Glutamatergic neuron (in vitro differentiated cells): ENCODE measurements at regions not wholly inside any gene's neighbourhood (a gene's known extent, or its start where the extent isn't known, plus 50 kb on each side); places are given as distances from the start of the nearest gene placed in this dataset.

Experiments used
- DNase-seq: peaks from one replicate; pipeline ENCODE4 v3.0.0; 2022
- H3K27ac Mint-ChIP-seq: one replicate; pipeline ENCODE4 v1.8.0; 2020; ENCODE audit warnings: mild to moderate bottlenecking, mixed read lengths, inconsistent platforms; ENCODE audit not compliant: unreplicated experiment
- H3K27me3 Mint-ChIP-seq: one replicate; pipeline ENCODE4 v1.8.0; 2020; ENCODE audit warnings: mild to moderate bottlenecking, moderate library complexity, mixed read lengths, inconsistent platforms; ENCODE audit not compliant: unreplicated experiment
- H3K36me3 Mint-ChIP-seq: one replicate; pipeline ENCODE4 v1.8.0; 2020; ENCODE audit warnings: mild to moderate bottlenecking, mixed read lengths, inconsistent platforms; ENCODE audit not compliant: unreplicated experiment
- H3K4me1 Mint-ChIP-seq: one replicate; pipeline ENCODE4 v1.8.0; 2020; ENCODE audit warnings: mild to moderate bottlenecking, low read depth, mixed read lengths, inconsistent platforms; ENCODE audit not compliant: unreplicated experiment
- H3K4me3 Mint-ChIP-seq: one replicate; pipeline ENCODE4 v1.8.0; 2020; ENCODE audit warnings: mild to moderate bottlenecking, mixed read lengths, inconsistent platforms; ENCODE audit not compliant: unreplicated experiment
- H3K9me3 Mint-ChIP-seq: one replicate; pipeline ENCODE4 v1.8.0; 2020; ENCODE audit warnings: mild to moderate bottlenecking, moderate library complexity, mixed read lengths, inconsistent platforms; ENCODE audit not compliant: unreplicated experiment
- TF ChIP-seq, protein P1 (sequence below): fragments of 200-600 bp; sonication (generic); IDR thresholded peaks from one replicate; pipeline ENCODE4 v1.5.0; 2021; ENCODE audit not compliant: partially characterized antibody, unreplicated experiment

DNA sequence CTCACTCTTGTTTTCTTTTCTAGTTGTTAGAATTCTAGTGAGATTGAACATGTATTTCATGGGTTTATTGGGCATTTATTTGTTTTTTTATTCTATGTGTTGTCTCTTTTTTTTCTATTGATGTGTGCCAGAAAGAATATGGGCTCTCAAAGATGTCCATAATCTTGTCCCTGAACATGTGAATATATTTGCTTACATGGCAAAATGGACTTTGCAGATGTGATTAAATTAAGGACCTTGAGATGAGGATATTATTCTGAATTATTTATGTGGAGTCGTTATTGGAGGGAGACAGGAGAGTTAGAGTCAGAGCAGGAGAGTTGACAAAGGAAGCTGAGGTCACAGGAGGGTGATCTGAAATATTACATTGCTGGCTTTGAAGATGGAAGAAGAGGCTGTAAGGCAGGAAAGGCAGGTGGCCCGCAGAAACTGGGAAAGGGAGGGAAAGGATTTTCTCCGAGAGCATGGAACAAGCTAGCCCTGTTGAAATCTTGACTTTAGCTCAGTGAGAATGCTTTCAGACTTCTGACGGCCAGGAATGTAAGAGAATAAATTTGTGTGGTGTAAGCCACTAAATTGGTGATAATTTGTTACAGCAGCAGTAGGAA lies 82.8 kb downstream of the NABP1 start:
- H3K4me1 Mint-ChIP-seq = peaks cover 7% of the 10 kb centered on the region
- H3K27ac Mint-ChIP-seq = no peak overlapping the region
- TF ChIP-seq, protein P1, sequence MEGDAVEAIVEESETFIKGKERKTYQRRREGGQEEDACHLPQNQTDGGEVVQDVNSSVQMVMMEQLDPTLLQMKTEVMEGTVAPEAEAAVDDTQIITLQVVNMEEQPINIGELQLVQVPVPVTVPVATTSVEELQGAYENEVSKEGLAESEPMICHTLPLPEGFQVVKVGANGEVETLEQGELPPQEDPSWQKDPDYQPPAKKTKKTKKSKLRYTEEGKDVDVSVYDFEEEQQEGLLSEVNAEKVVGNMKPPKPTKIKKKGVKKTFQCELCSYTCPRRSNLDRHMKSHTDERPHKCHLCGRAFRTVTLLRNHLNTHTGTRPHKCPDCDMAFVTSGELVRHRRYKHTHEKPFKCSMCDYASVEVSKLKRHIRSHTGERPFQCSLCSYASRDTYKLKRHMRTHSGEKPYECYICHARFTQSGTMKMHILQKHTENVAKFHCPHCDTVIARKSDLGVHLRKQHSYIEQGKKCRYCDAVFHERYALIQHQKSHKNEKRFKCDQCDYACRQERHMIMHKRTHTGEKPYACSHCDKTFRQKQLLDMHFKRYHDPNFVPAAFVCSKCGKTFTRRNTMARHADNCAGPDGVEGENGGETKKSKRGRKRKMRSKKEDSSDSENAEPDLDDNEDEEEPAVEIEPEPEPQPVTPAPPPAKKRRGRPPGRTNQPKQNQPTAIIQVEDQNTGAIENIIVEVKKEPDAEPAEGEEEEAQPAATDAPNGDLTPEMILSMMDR = no peak
- H3K4me3 Mint-ChIP-seq = no peak overlapping the region
- no peaks in the 10 kb centered on the region for H3K36me3 Mint-ChIP-seq
- H3K27me3 Mint-ChIP-seq = no peaks in the 10 kb centered on the region
- H3K9me3 Mint-ChIP-seq = no peaks in the 10 kb centered on the region
- DNase-seq = no peak

DNA sequence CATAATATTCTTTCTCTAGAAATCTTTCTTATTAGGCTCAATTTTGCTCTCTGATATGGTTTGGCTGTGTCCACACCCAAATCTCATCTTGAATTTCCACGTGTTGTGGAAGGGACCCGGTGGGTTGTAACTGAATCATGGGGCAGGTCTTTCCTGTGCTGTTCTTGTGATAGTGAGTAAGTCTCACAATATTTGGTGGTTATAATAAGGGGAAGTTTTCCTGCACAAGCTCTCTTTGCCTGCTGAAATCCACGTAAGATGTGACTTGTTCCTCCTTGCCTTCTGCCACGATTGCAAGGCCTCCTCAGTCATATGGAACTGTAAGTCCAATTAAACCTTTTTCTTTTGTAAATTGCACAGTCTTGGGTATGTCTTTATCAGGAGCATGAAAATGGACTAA lies 73.8 kb downstream of the CAVIN2 start:
- no peak overlapping the region for H3K27ac Mint-ChIP-seq
- TF ChIP-seq, protein P1 = no peak
- no peak overlapping the region for H3K4me3 Mint-ChIP-seq
- peaks cover 19% of the 10 kb centered on the region for H3K36me3 Mint-ChIP-seq
- no peak for DNase-seq
- H3K9me3 Mint-ChIP-seq = peaks cover 3% of the 10 kb centered on the region
- H3K27me3 Mint-ChIP-seq = no peaks in the 10 kb centered on the region
- no peaks in the 10 kb centered on the region for H3K4me1 Mint-ChIP-seq

DNA sequence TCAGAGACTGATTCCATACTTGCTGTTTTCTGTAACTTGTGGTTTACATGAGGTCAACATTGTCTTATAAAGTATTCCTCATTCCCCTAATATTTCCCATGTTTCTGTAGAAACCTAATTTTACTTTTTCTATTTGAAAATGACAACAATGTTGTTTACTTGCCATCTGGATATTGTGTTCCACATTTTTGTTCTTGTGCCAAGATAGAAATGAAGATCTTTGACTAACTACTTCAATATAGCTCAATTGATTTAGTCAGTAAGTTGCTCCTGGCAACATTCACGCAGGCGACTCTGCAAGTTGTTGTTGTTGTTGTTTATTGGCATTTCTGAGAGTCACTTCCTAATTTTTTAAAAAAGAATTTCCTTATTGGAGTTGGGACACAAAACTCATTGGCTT lies 69.5 kb downstream of the CAVIN2 start:
- no peaks in the 10 kb centered on the region for H3K9me3 Mint-ChIP-seq
- no peaks in the 10 kb centered on the region for H3K27me3 Mint-ChIP-seq
- no peak overlapping the region for H3K27ac Mint-ChIP-seq
- no peaks in the 10 kb centered on the region for H3K4me1 Mint-ChIP-seq
- no peak for DNase-seq
- no peak overlapping the region for H3K4me3 Mint-ChIP-seq
- peaks cover 12% of the 10 kb centered on the region for H3K36me3 Mint-ChIP-seq
- TF ChIP-seq, protein P1 = no peak

DNA sequence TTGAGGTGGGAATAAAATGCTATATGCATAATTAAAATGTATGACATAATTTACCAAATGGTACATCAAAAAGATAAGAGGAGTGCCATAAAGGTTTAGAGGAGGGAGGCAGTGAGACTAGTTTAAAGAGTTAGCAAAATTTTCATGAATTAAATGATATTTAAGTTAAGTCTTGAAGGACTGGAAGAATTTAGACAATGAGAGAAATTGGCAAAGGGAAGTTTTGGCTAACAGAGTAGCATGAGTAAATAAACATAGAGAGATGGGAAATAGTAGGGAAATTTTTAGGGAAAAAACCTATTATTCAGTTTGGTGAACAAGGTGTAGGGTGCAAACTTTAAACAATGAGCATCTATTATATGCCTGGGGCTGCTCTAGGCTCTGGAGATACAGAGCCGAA lies 68.8 kb downstream of the CAVIN2 start:
- Mint-ChIP-seq H3K9me3 (no peaks in the 10 kb centered on the region), H3K27ac (no peak overlapping the region), H3K27me3 (no peaks in the 10 kb centered on the region), H3K4me3 (no peak overlapping the region), H3K4me1 (no peaks in the 10 kb centered on the region), H3K36me3 (peaks cover 11% of the 10 kb centered on the region)
- no peak for DNase-seq
- TF ChIP-seq, protein P1 = no peak

DNA sequence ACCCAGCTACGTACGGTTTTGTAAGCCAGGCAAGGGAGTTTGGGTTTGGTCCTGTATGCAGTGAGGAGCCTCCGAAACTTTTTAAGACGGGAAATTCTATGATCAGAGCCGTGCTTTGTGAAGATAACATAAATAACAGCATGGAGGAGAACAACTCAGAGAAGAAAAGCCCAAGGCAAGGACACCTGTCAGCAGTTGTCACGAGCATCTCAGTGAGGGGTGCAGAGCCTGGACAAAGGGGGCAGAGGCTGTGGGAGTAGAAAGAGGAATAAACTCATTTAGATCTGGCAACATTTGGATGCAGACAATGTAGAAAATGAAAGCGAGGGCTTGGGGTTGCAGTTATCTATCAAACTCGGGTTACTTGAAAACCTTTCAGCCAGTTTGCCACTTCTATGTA lies 64.5 kb downstream of the CAVIN2 start:
- TF ChIP-seq, protein P1 = no peak
- Mint-ChIP-seq H3K27me3 (no peaks in the 10 kb centered on the region), H3K36me3 (no peaks in the 10 kb centered on the region), H3K4me3 (no peak overlapping the region), H3K4me1 (no peaks in the 10 kb centered on the region), H3K27ac (no peak overlapping the region), H3K9me3 (no peaks in the 10 kb centered on the region)
- no peak for DNase-seq
